Sigmoid colon (tissue), 6 donors: ENCODE measurements at regions not wholly inside any gene's neighbourhood (a gene's known extent, or its start where the extent isn't known, plus 50 kb on each side); places are given as distances from the start of the nearest gene placed in this dataset.
"Not testable (repeated sequence)": the region's sequence is repeated elsewhere in the genome, so short reads cannot be mapped to it uniquely, and the experiment has no call there.

Source experiments
- DNase-seq: peaks from one replicate; pipeline ENCODE4 v3.0.0-alpha.2; 2019
- H3K27ac ChIP-seq, 4 donors: fragments of 200-600 bp; sonication (generic); one replicate each; pipeline ENCODE4 v1.5.1; 2016 to 2019; ENCODE audit warnings: mild to moderate bottlenecking in 1 of 4
- H3K27me3 ChIP-seq, 3 donors: fragments of 200-600 bp; sonication (generic); one replicate each; pipeline ENCODE4 v1.5.1; 2019; ENCODE audit warnings: mild to moderate bottlenecking in 1 of 3
- H3K36me3 ChIP-seq, 4 donors: fragments of 200-600 bp; sonication (generic); one replicate each; pipeline ENCODE4 v1.5.1; 2016 to 2019
- H3K4me1 ChIP-seq, 4 donors: fragments of 200-600 bp; sonication (generic); one replicate each; pipeline ENCODE4 v1.5.1; 2017 to 2019
- H3K4me3 ChIP-seq, 4 donors: fragments of 200-600 bp; sonication (generic); one replicate each; pipeline ENCODE4 v1.5.1; 2017 to 2019; ENCODE audit warnings: mild to moderate bottlenecking in 2 of 4, moderate library complexity in 1 of 4
- H3K9me3 ChIP-seq, 4 donors: fragments of 200-600 bp in 3 of 4; sonication (generic) in 3 of 4; one replicate each; pipeline versions ENCODE4 v1.5.1 to v1.6.1; 2013 to 2019
- WGBS, 2 donors: extraction: QIAGEN DNeasy Blood & Tissue Kit; methylation state at CpG; one replicate each; pipeline ENCODE4 v1.1.7; 2013; 5-methylcytosine and 5-hydroxymethylcytosine counted together
- intact Hi-C: fragments of 100-400 bp; cut with DNase I; formaldehyde crosslinking; loops from one replicate; pipeline ENCODE4 v1.15.1; 2023
- donor health status: healthy with polysubstance abuse.
- donor health status: healthy.

- H3K4me1 ChIP-seq, H3K4me3 ChIP-seq, DNase-seq, intact Hi-C loops, H3K36me3 ChIP-seq, H3K27me3 ChIP-seq, H3K9me3 ChIP-seq, H3K27ac ChIP-seq: not testable (repeated sequence)
- WGBS, 2 donors = no CpG with 5 or more reads among the region's 19 CpGs
Observed at GRCh38 chr21:6569587-6570392, 3951.6 kb upstream of the TPTE start.

- H3K4me3 ChIP-seq, intact Hi-C loops, H3K9me3 ChIP-seq, H3K27me3 ChIP-seq, H3K36me3 ChIP-seq, DNase-seq, H3K27ac ChIP-seq, H3K4me1 ChIP-seq: not testable (repeated sequence)
- no CpG with 5 or more reads among the region's 24 CpGs for WGBS, 2 donors
Observed at GRCh38 chr21:6570700-6571368, 3950.5 kb upstream of the TPTE start.

GRCh38 chr21:6573576-6573975 is 3947.8 kb upstream of the TPTE start:
- H3K27me3 ChIP-seq, H3K4me3 ChIP-seq, H3K36me3 ChIP-seq, H3K4me1 ChIP-seq, H3K9me3 ChIP-seq, DNase-seq, H3K27ac ChIP-seq, intact Hi-C loops: not testable (repeated sequence)
- no CpG with 5 or more reads among the region's 15 CpGs for WGBS, 2 donors

- H3K27me3 ChIP-seq, H3K4me3 ChIP-seq, H3K36me3 ChIP-seq, intact Hi-C loops, H3K4me1 ChIP-seq, H3K27ac ChIP-seq, DNase-seq, H3K9me3 ChIP-seq: not testable (repeated sequence)
- no CpG with 5 or more reads among the region's 7 CpGs for WGBS, 2 donors
Observed at GRCh38 chr21:6579801-6580200, 3941.6 kb upstream of the TPTE start.
